ENCODE measurements at regions not wholly inside any gene's neighbourhood (a gene's known extent, or its start where the extent isn't known, plus 50 kb on each side); places are given as distances from the start of the nearest gene placed in this dataset.

- ChIA-PET CTCF (no interaction called here), POLR2A (no interaction called here)
- Mint-ChIP-seq H3K9me3 (ENCODE audit: unreplicated experiment) (peaks cover 13% of the 10 kb centered on the region), H3K4me3 (ENCODE audit: unreplicated experiment) (no peak overlapping the region), H3K27me3 (ENCODE audit: insufficient read depth, unreplicated experiment) (no peaks in the 10 kb centered on the region), H3K4me1 (ENCODE audit: insufficient read depth, unreplicated experiment) (no peaks in the 10 kb centered on the region), H3K36me3 (ENCODE audit: insufficient read depth, unreplicated experiment) (no peaks in the 10 kb centered on the region), H3K27ac (ENCODE audit: low read depth, unreplicated experiment) (no peak overlapping the region)
- no TSS peak for BruUV-seq (replicated peaks)
- TF ChIP-seq CTCF (IDR thresholded peaks at IDR 0.05; ENCODE audit: unreplicated experiment): no peak
- DNase-seq (ENCODE audit: unreplicated experiment): no peak
- intact Hi-C loops (cut with micrococcal nuclease): no loop called here
Measured at GRCh38 chr9:129454467-129455067, 166.3 kb downstream of the C9orf50 start.

GRCh38 chr9:129453734-129454133 lies 167.2 kb downstream of the C9orf50 start:
- ChIA-PET POLR2A (no interaction called here), CTCF (no interaction called here)
- peaks cover 13% of the 10 kb centered on the region for H3K9me3 Mint-ChIP-seq (ENCODE audit: unreplicated experiment)
- intact Hi-C loops (cut with micrococcal nuclease): no loop called here
- no peak for DNase-seq (ENCODE audit: unreplicated experiment)
- TF ChIP-seq CTCF (IDR thresholded peaks at IDR 0.05; ENCODE audit: unreplicated experiment): no peak
- no peaks in the 10 kb centered on the region for H3K4me1 Mint-ChIP-seq (ENCODE audit: insufficient read depth, unreplicated experiment)
- H3K4me3 Mint-ChIP-seq (ENCODE audit: unreplicated experiment): no peak overlapping the region
- no peaks in the 10 kb centered on the region for H3K27me3 Mint-ChIP-seq (ENCODE audit: insufficient read depth, unreplicated experiment)
- no TSS peak for BruUV-seq (replicated peaks)
- no peaks in the 10 kb centered on the region for H3K36me3 Mint-ChIP-seq (ENCODE audit: insufficient read depth, unreplicated experiment)
- H3K27ac Mint-ChIP-seq (ENCODE audit: low read depth, unreplicated experiment): no peak overlapping the region

- TF ChIP-seq CTCF (IDR thresholded peaks at IDR 0.05; ENCODE audit: unreplicated experiment): no peak
- no peak overlapping the region for H3K4me3 Mint-ChIP-seq (ENCODE audit: unreplicated experiment)
- no TSS peak for BruUV-seq (replicated peaks)
- H3K36me3 Mint-ChIP-seq (ENCODE audit: insufficient read depth, unreplicated experiment): no peaks in the 10 kb centered on the region
- H3K27me3 Mint-ChIP-seq (ENCODE audit: insufficient read depth, unreplicated experiment): no peaks in the 10 kb centered on the region
- no peaks in the 10 kb centered on the region for H3K4me1 Mint-ChIP-seq (ENCODE audit: insufficient read depth, unreplicated experiment)
- H3K9me3 Mint-ChIP-seq (ENCODE audit: unreplicated experiment): peaks cover 5% of the 10 kb centered on the region
- ChIA-PET POLR2A (no interaction called here), CTCF (no interaction called here)
- H3K27ac Mint-ChIP-seq (ENCODE audit: low read depth, unreplicated experiment): no peak overlapping the region
- DNase-seq (ENCODE audit: unreplicated experiment): no peak
- intact Hi-C loops (cut with micrococcal nuclease): no loop called here
Measured at GRCh38 chr9:129451669-129452068, 169.2 kb downstream of the C9orf50 start.

GRCh38 chr9:129451089-129451656 lies 169.7 kb downstream of the C9orf50 start:
- no peak for DNase-seq (ENCODE audit: unreplicated experiment)
- H3K36me3 Mint-ChIP-seq (ENCODE audit: insufficient read depth, unreplicated experiment): no peaks in the 10 kb centered on the region
- no peaks in the 10 kb centered on the region for H3K4me1 Mint-ChIP-seq (ENCODE audit: insufficient read depth, unreplicated experiment)
- H3K27me3 Mint-ChIP-seq (ENCODE audit: insufficient read depth, unreplicated experiment): no peaks in the 10 kb centered on the region
- no TSS peak for BruUV-seq (replicated peaks)
- ChIA-PET CTCF (no interaction called here), POLR2A (no interaction called here)
- no peak overlapping the region for H3K4me3 Mint-ChIP-seq (ENCODE audit: unreplicated experiment)
- no peak overlapping the region for H3K27ac Mint-ChIP-seq (ENCODE audit: low read depth, unreplicated experiment)
- no peak for TF ChIP-seq CTCF (IDR thresholded peaks at IDR 0.05; ENCODE audit: unreplicated experiment)
- intact Hi-C loops (cut with micrococcal nuclease): no loop called here
- no peaks in the 10 kb centered on the region for H3K9me3 Mint-ChIP-seq (ENCODE audit: unreplicated experiment)

Measured in MCF 10A (cell line).